ENCODE measurements at regions not wholly inside any gene's neighbourhood (a gene's known extent, or its start where the extent isn't known, plus 50 kb on each side); places are given as distances from the start of the nearest gene placed in this dataset.

DNA sequence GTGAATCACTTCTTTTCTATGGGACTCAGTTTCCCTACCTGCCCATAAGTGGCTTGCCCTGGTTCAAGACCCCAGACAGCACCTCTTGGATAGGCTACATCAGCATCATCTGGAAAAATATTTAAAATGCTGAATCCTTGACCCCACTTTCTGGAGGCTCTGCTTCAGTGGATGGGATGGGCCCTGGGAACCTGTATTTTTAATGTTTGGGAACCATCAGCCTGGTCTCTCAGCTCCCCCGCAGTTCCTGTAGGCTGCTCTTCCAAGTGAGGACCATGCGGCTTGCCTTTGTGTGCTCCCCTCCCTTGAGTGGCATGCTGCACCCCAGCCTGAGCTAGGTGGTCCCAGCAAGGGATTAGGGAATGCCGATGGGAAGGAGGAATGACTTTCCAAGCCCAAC lies 68.3 kb upstream of the CRHR1 start:
- TF ChIP-seq, protein P1, sequence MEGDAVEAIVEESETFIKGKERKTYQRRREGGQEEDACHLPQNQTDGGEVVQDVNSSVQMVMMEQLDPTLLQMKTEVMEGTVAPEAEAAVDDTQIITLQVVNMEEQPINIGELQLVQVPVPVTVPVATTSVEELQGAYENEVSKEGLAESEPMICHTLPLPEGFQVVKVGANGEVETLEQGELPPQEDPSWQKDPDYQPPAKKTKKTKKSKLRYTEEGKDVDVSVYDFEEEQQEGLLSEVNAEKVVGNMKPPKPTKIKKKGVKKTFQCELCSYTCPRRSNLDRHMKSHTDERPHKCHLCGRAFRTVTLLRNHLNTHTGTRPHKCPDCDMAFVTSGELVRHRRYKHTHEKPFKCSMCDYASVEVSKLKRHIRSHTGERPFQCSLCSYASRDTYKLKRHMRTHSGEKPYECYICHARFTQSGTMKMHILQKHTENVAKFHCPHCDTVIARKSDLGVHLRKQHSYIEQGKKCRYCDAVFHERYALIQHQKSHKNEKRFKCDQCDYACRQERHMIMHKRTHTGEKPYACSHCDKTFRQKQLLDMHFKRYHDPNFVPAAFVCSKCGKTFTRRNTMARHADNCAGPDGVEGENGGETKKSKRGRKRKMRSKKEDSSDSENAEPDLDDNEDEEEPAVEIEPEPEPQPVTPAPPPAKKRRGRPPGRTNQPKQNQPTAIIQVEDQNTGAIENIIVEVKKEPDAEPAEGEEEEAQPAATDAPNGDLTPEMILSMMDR (IDR thresholded peaks at IDR 0.05) = no peak
- TF ChIP-seq POLR2A (IDR thresholded peaks at IDR 0.05) = no peak
- TF ChIP-seq POLR2AphosphoS5 (IDR thresholded peaks at IDR 0.05) = no peak
- no peak for TF ChIP-seq EP300 (IDR thresholded peaks at IDR 0.05; ENCODE audit: low read depth)

All from transverse colon (tissue), 4 donors.